Uterus (tissue), 2 donors: ENCODE measurements at regions not wholly inside any gene's neighbourhood (a gene's known extent, or its start where the extent isn't known, plus 50 kb on each side); places are given as distances from the start of the nearest gene placed in this dataset.

Source experiments
- POLR2A ChIP-seq, 2 donors: fragments of 450-650 bp; IDR thresholded peaks; one replicate each; pipeline ENCODE4 v1.6.1; 2016; ENCODE audit warnings: antibody characterized with exemption in 2 of 2, mild to moderate bottlenecking in 1 of 2, moderate library complexity in 1 of 2
- TF ChIP-seq, protein P1 (sequence below), 4 experiments: fragments of 200-600 bp in 2 of 4; fragments of 450-650 bp in 2 of 4; sonication (generic) in 2 of 4; IDR thresholded peaks; one replicate each; pipeline ENCODE4 v1.5.1; 2016 to 2019; ENCODE audit warnings: antibody characterized with exemption in 4 of 4, mild to moderate bottlenecking in 2 of 4, moderate library complexity in 1 of 4

DNA sequence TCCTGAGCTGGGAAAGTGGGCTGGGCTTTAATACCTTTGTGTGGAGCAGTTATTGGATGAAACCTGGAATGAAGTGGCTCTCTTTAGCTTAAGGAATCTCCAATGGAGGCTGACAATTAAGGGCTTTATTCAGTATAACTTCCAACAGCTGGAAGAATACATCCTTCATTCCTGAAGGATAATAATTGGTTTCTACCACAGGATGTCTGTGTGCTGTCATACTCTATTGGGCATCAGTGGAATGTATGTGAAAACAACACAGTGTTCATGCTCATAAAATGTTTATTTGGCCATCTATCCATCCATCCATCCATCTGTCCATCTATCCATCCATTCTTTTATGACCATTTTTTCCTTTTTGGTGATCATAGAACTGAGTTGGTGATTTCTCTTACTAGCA, 220.7 kb upstream of the GAP43 start:
- TF ChIP-seq, protein P1, sequence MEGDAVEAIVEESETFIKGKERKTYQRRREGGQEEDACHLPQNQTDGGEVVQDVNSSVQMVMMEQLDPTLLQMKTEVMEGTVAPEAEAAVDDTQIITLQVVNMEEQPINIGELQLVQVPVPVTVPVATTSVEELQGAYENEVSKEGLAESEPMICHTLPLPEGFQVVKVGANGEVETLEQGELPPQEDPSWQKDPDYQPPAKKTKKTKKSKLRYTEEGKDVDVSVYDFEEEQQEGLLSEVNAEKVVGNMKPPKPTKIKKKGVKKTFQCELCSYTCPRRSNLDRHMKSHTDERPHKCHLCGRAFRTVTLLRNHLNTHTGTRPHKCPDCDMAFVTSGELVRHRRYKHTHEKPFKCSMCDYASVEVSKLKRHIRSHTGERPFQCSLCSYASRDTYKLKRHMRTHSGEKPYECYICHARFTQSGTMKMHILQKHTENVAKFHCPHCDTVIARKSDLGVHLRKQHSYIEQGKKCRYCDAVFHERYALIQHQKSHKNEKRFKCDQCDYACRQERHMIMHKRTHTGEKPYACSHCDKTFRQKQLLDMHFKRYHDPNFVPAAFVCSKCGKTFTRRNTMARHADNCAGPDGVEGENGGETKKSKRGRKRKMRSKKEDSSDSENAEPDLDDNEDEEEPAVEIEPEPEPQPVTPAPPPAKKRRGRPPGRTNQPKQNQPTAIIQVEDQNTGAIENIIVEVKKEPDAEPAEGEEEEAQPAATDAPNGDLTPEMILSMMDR (IDR thresholded peaks at IDR 0.05), result no peak
- no peak for TF ChIP-seq POLR2A (IDR thresholded peaks at IDR 0.05)
